Astrocyte (in vitro differentiated cells and primary cell): ENCODE measurements at regions not wholly inside any gene's neighbourhood (a gene's known extent, or its start where the extent isn't known, plus 50 kb on each side); places are given as distances from the start of the nearest gene placed in this dataset.

Source experiments
- DNase-seq: peaks from one replicate; pipeline ENCODE4 v3.0.0-alpha.2; 2010; ENCODE audit warnings: low read depth
- FAIRE-seq: peaks from 2 replicates; lab custom pipeline; 2011; peaks lifted over from hg19 to GRCh38; lab: Jason Lieb, UNC
- H2AFZ ChIP-seq: 2 replicates; pipeline ENCODE4 v1.6.0; 2012; ENCODE audit warnings: low read depth, low read length, inconsistent platforms
- H3K27ac ChIP-seq: 2 replicates; pipeline ENCODE4 v1.5.1; 2011; ENCODE audit warnings: low read depth, low read length, inconsistent platforms
- H3K27me3 ChIP-seq: 2 replicates; pipeline ENCODE4 v1.6.0; 2011; ENCODE audit warnings: low read length, inconsistent platforms; ENCODE audit not compliant: insufficient read depth
- H3K36me3 ChIP-seq: 2 replicates; pipeline ENCODE4 v1.5.1; 2011; ENCODE audit warnings: low read length, inconsistent platforms; ENCODE audit not compliant: insufficient read depth
- H3K4me1 ChIP-seq: 2 replicates; pipeline ENCODE4 v1.5.1; 2011; ENCODE audit warnings: low read length, inconsistent platforms; ENCODE audit not compliant: insufficient read depth
- H3K4me2 ChIP-seq: 2 replicates; pipeline ENCODE4 v1.6.0; 2012; ENCODE audit warnings: low read length, inconsistent platforms
- H3K4me3 ChIP-seq: 2 replicates; pipeline ENCODE4 v1.5.1; 2011; ENCODE audit warnings: low read depth, mild to moderate bottlenecking, low read length, inconsistent platforms; ENCODE audit not compliant: insufficient read depth
- H3K79me2 ChIP-seq: 2 replicates; pipeline ENCODE4 v1.6.0; 2012; ENCODE audit warnings: mild to moderate bottlenecking, low read length, inconsistent platforms; ENCODE audit not compliant: insufficient read depth
- H3K9ac ChIP-seq: 2 replicates; pipeline ENCODE4 v1.6.0; 2012; ENCODE audit warnings: mild to moderate bottlenecking, low read length, inconsistent platforms
- H3K9me3 ChIP-seq: 2 replicates; pipeline ENCODE4 v1.5.1; 2012; ENCODE audit warnings: low read depth, mild to moderate bottlenecking, low read length, inconsistent platforms; ENCODE audit not compliant: insufficient read depth
- H4K20me1 ChIP-seq: 2 replicates; pipeline ENCODE4 v1.6.0; 2012; ENCODE audit warnings: low read length, inconsistent platforms; ENCODE audit not compliant: insufficient read depth
- H3K27ac Mint-ChIP-seq: one replicate; pipeline ENCODE4 v1.8.0; 2021; ENCODE audit warnings: mild to moderate bottlenecking, mixed read lengths; ENCODE audit not compliant: unreplicated experiment
- H3K27me3 Mint-ChIP-seq: one replicate; pipeline ENCODE4 v1.8.0; 2021; ENCODE audit warnings: low read depth, mixed read lengths; ENCODE audit not compliant: unreplicated experiment
- H3K36me3 Mint-ChIP-seq: one replicate; pipeline ENCODE4 v1.8.0; 2021; ENCODE audit warnings: low read depth, mixed read lengths; ENCODE audit not compliant: unreplicated experiment
- H3K4me1 Mint-ChIP-seq: one replicate; pipeline ENCODE4 v1.8.0; 2021; ENCODE audit warnings: low read depth, mixed read lengths; ENCODE audit not compliant: unreplicated experiment
- H3K4me3 Mint-ChIP-seq: one replicate; pipeline ENCODE4 v1.8.0; 2021; ENCODE audit warnings: mild to moderate bottlenecking, moderate library complexity, mixed read lengths; ENCODE audit not compliant: unreplicated experiment
- H3K9me3 Mint-ChIP-seq: one replicate; pipeline ENCODE4 v1.8.0; 2021; ENCODE audit warnings: mild to moderate bottlenecking, mixed read lengths; ENCODE audit not compliant: unreplicated experiment
- CTCF ChIP-seq: IDR thresholded peaks from 2 replicates; pipeline ENCODE4 v1.5.1; 2011; ENCODE audit warnings: low read depth, mild to moderate bottlenecking, inconsistent platforms, low read length, moderate library complexity; ENCODE audit not compliant: insufficient read depth
- EZH2 ChIP-seq: IDR thresholded peaks from 2 replicates; pipeline ENCODE4 v1.6.1; 2012; ENCODE audit warnings: mild to moderate bottlenecking, low read length, inconsistent platforms; ENCODE audit not compliant: insufficient read depth

- Histone ChIP-seq H3K36me3 (no peaks in the 10 kb centered on the region), H3K4me3 (no peak overlapping the region), H4K20me1 (no peaks in the 10 kb centered on the region), H3K9me3 (no peaks in the 10 kb centered on the region), H3K27ac (no peak overlapping the region), H3K4me1 (no peaks in the 10 kb centered on the region), H3K79me2 (no peaks in the 10 kb centered on the region), H2AFZ (no peak overlapping the region), H3K9ac (no peak overlapping the region), H3K4me2 (no peak overlapping the region), H3K27me3 (peaks cover 17% of the 10 kb centered on the region)
- Mint-ChIP-seq H3K27ac (no peak overlapping the region), H3K27me3 (peaks cover 64% of the 10 kb centered on the region), H3K4me3 (no peak overlapping the region), H3K4me1 (no peaks in the 10 kb centered on the region), H3K9me3 (peaks cover 2% of the 10 kb centered on the region), H3K36me3 (peaks cover 2% of the 10 kb centered on the region)
- FAIRE-seq: no peak
- TF ChIP-seq CTCF (no peak), EZH2 (no peak)
- no peak for DNase-seq
Observed at GRCh38 chr22:20642668-20643179, 131.2 kb upstream of the SERPIND1 start.

- Histone ChIP-seq H2AFZ (no peak overlapping the region), H3K27ac (no peak overlapping the region), H3K79me2 (no peaks in the 10 kb centered on the region), H3K4me1 (no peaks in the 10 kb centered on the region), H3K9ac (no peak overlapping the region), H3K36me3 (no peaks in the 10 kb centered on the region), H3K4me3 (no peak overlapping the region), H3K9me3 (no peaks in the 10 kb centered on the region), H4K20me1 (no peaks in the 10 kb centered on the region), H3K4me2 (no peak overlapping the region), H3K27me3 (peaks cover 10% of the 10 kb centered on the region)
- Mint-ChIP-seq H3K4me1 (no peaks in the 10 kb centered on the region), H3K4me3 (no peak overlapping the region), H3K36me3 (peaks cover 2% of the 10 kb centered on the region), H3K9me3 (peaks cover 3% of the 10 kb centered on the region), H3K27me3 (peaks cover 55% of the 10 kb centered on the region), H3K27ac (no peak overlapping the region)
- TF ChIP-seq EZH2: no peak
- TF ChIP-seq CTCF: no peak
- FAIRE-seq (no peak), DNase-seq (no peak)
Observed at GRCh38 chr22:20644071-20644642, 129.8 kb upstream of the SERPIND1 start.

- Histone ChIP-seq H3K36me3 (no peaks in the 10 kb centered on the region), H3K4me3 (no peak overlapping the region), H2AFZ (no peak overlapping the region), H3K4me1 (no peaks in the 10 kb centered on the region), H3K4me2 (no peak overlapping the region), H3K27ac (no peak overlapping the region), H3K9ac (no peak overlapping the region), H3K79me2 (no peaks in the 10 kb centered on the region), H3K9me3 (no peaks in the 10 kb centered on the region), H3K27me3 (peaks cover 10% of the 10 kb centered on the region), H4K20me1 (no peaks in the 10 kb centered on the region)
- TF ChIP-seq CTCF (no peak), EZH2 (no peak)
- no peaks in the 10 kb centered on the region for H3K4me1 Mint-ChIP-seq
- no peak overlapping the region for H3K4me3 Mint-ChIP-seq
- peaks cover 2% of the 10 kb centered on the region for H3K36me3 Mint-ChIP-seq
- FAIRE-seq (no peak), DNase-seq (no peak)
- peaks cover 56% of the 10 kb centered on the region for H3K27me3 Mint-ChIP-seq
- no peak overlapping the region for H3K27ac Mint-ChIP-seq
- peaks cover 3% of the 10 kb centered on the region for H3K9me3 Mint-ChIP-seq
Observed at GRCh38 chr22:20645954-20646353, 128.0 kb upstream of the SERPIND1 start.
